Dermis blood vessel endothelial cell (primary cell): ENCODE measurements at regions not wholly inside any gene's neighbourhood (a gene's known extent, or its start where the extent isn't known, plus 50 kb on each side); places are given as distances from the start of the nearest gene placed in this dataset.

ENCODE experiments used
- DNase-seq: peaks from one replicate; pipeline ENCODE4 v3.0.0; 2010

DNA sequence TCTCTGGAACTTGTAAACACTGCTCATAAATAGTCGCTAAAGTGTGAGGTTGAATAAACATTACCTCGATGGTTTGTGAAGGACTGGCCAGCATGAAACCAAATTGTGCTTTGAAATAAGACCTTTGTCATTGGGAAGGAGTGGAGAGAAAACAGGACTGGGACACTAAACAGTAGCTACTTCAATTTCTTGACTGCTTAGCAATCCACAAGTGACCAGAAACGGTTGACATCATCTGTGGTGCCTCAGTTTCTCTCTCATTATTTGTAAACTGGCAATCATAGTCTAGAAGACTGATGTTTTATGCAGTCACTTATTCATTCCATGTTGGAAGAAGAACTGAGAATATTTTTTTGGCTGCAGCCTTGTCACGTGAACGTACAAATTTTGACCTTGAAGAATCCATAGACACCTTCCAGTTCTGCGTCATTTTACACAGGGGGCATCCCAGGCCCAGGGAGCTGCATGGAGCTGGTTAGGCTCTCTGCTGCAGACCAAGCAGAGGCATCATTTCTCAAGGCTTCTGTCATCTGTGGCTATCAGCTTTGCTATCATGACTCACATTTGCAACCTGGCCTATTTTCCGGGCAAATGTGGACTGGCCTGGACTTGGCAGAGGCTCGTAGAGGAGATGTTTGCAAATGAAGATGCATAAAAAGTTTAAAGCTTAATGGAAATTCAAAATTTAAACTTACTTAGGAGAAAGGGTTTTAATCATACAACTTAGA lies 391.8 kb downstream of the FGF9 start:
- DNase-seq: no peak

DNA sequence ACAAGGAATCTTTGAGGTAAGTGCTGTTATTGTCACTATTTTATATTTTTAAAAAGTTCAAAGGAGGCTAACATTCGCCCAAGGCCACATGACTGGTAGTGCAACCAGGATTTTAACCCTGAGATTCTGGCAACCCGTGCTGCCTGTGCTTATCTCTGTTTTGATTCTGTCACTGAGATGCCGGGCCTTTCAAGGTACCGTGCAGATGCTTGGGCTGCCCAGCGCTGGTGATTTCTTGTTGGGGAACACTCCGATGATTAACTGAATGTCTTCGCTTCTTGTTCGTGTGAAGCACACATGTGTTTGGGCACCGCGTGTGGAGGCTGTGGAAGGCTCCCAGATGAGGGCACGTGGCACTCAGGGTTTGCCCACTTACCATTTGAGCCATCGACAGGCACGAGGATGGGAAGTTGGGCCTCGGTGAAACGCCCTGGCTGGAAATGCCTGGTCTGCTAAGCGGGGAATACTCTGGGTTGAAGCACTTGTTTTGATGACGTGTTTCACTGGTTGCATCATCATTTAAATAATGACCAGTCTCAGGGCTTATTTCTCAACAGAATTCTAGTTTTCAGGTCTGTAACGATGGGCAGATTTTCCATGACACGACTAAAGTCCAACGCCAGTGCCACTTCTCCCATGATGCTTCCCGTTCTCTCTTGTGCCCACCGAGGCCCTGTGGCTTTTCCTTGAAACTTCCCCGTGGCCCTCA lies 392.7 kb downstream of the FGF9 start:
- DNase-seq: no peak

DNA sequence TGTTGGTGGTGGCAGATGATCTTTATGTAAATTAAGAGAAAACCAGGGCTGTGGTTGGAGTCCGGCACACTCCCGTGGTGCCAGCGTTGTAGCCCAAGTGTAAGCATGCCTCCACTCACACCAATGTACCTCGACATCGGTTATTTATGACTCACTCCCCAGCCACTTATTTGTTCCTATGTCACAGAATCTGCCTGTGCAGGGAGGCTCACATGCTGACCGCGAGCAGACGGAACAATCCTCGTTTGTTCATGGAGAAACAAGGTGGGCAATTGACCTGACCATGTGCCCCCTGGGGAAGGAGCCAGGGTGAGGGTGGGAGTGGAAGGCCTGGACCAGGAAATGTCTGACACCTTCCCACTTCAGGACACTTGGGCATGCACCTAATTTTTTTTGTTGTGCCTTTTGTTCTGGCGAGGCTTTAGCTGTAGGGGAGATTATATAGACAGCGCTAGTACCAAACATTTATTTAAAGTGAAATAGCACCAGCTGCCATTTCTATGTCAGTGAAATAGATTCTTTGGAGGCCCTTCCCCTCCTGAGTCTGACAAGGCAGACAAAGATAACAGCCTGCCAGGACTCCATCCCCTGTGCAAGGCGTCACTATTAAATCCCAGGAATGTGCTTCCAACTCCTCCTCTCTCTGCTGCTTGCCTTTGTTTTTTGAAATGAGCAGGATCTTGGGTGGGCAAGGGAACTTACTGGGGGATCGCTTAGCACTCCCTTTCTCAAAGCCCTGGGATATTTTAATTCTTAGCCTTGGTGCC lies 394.2 kb downstream of the FGF9 start:
- no peak for DNase-seq

DNA sequence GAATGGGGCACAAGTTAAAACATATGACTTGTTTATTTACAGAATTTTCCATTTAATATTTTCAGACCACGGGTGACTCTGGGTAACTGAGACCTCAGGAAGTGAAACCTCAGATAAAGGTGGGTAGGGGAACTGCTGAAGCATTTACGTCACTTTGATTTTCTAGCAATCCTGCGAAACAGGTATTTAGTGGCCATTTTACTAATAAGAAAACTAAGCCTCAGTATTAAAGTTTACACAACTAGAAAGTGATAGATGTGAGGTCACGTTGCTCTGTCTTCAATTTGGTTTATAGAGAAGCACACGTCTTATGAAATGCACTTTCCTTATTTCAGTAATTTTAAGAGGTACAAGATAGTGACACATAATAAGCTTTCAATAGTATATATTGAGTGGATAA lies 402.8 kb downstream of the FGF9 start:
- DNase-seq: no peak

DNA sequence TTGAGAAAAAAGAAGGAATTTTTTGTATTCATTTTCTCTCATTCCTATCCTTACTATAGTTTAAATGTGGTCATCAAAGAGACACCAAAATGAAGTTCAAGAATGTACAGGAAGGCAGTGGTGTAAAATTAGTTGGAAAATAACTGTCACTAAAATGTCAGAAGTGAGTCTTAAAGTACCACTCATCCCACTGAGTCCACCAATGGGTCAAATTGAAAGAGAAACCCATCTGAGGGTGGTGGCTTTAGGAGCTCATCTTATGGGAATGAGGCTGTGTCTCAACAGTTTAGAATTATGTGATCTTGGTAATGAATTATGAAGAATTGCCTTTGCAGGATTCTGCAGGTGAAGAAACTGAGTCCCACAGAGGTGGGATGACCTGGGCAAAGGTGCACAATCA lies 403.5 kb downstream of the FGF9 start:
- no peak for DNase-seq

DNA sequence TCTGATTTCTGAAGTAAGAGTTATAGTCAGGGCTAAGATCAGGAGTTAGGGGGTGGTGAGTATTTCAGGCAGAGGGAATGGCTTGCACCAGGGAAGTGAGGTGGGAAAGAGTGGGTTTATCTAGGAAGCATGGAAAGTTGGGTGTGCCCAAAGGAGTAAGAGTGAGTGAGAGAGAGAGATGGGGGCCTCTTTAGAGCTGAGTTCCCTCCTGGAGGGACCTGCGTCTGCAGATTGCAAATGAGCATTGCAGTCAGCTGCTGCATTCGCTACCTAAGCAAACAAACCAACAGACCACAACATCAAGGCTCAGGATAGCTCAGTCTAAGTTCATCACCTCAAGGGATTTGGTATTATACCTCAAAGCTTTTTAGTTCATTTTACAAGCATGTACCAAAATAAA lies 405.8 kb downstream of the FGF9 start:
- no peak for DNase-seq

DNA sequence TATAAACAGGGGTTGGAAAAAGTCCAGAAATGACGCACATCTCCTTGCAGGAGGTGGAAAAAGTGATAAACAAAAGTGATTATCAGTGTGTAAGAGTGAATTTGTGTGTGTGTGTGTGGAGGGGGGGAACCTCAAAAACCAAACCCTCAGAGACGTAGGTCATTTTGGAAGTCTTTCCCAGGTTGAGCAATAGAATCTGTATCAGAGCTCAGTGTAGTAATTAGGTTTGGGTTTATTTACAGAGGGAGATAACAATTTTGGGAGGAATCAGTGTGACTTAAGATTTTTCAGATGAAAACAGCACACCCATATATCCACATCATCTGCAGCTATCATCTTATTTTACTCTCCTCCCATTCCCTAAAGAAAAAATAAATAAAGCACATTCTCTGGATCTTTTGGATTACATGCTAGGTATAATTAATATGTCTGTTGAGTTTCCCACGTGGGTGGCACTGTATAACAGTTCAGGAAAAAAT lies 406.4 kb downstream of the FGF9 start:
- no peak for DNase-seq

DNA sequence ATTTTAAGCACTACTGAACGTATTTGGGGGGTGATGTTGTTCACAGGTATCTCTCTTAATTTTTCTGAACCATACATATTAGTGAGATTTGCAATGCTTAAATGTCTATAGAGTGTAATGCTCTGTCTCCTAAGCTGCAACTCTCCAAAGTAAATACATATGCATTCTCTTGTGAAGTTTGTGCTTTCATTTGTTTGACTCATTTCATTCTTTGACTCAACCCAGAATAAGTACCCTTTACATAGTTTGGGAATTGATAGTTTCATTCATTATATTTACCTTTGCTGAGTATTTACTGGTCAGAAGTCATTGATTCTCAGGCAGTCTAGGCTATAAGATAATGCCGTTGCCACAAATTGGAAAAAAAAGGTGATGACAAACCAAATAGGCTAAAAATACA lies 406.9 kb downstream of the FGF9 start:
- DNase-seq: no peak

DNA sequence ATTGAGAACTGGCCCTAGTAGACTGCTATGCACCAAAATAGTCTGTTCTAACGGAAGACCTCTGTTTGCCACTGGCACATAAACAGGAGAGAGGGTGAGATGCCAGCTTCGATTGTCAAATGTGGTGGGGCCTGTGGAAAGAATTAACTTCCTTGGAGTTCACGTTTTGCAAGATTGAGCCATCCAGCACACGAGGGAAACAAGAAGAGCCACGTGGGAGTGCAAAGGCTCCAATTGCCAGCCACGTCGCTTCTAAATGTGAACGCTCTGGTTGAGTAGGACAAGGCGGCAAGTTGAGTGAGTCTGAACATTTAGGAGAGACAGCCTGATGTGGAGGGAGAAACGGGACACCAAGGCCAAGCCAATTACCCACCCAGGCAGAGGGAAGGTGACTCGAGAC lies 409.1 kb downstream of the FGF9 start:
- no peak for DNase-seq

DNA sequence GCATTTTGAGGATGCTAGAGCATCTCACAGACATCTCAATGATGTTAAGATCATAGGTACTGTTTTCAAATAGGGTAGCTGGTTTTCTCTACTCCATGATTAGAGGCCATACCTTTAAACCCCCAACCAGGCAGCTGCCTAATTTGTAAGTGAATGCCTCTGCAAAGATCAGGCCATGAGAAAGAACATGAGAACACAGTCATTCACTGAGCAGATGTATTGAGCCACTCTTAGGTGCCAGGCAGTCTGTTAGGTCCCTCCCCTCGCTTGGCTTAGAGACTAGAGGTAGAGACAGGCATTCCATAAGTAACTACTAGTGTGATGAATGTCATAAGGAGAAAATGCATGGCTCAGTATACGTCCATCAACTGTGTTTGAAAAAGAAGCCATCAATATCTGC lies 410.0 kb downstream of the FGF9 start:
- DNase-seq: no peak

DNA sequence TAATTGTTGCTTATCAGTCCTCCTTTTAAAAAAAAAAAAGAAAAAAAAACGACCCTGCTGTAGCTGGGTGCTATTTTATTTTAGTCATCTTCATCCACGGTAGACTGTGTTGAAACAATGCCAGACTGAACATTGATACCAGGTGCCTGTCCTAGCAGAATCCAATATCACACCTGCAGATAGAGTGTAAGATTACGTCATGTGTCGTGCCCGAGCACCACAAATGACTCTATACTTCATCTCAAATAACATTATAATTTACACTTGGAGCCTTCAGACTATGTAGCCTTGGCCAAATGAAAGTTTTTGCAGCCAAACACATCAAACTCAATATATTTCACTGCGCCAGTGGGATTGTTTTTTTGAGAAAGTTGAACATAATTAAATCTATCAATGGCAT lies 410.6 kb downstream of the FGF9 start:
- no peak for DNase-seq

DNA sequence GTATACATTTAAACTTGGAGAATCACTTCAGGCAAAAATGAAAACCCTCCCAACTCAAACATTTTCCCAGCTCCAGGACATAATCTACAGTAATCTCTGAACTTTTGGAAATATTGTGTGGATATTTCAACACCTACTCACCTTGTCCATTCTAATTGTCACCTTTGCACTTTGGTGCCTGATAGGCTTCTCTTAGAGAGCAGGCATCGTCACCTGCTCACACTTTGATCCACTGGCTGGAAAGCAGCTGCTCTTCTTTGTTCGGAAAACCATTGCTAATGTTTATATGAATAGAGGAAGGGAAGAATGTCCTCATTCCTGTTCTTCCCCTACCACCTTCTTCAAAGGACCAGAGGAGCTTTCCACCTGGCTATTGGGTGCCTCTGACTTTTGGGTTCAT lies 411.2 kb downstream of the FGF9 start:
- no peak for DNase-seq

DNA sequence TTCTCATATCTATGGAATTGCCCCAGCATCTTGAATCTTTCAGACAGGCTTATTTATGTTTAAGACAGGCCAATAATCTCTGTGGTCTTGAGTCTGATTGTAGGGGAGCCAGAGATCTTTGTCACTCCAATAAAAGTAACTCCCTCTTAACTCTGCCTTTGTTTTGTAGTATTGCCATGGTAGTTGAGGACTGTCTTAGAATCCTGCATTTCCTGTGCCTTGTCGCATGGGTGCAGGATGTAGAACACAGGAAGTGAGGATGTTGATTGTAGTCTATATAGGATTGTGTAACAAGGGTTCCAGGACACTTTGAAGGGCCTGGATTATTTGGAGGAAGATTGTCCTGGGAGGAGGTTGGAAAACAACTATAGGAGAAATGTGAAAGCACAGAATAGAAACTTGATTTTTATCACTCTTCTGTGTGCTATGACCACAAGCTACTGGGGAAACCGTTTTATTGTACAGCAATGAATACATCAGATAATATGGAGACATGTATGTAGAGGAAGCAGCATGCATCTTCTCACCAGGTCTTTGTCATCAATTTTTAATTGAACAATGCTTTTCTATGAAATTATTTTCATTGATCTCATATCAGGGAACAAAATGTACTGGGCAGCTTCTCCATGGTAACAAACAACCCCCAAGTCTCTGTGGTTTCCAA lies 411.7 kb downstream of the FGF9 start:
- no peak for DNase-seq

DNA sequence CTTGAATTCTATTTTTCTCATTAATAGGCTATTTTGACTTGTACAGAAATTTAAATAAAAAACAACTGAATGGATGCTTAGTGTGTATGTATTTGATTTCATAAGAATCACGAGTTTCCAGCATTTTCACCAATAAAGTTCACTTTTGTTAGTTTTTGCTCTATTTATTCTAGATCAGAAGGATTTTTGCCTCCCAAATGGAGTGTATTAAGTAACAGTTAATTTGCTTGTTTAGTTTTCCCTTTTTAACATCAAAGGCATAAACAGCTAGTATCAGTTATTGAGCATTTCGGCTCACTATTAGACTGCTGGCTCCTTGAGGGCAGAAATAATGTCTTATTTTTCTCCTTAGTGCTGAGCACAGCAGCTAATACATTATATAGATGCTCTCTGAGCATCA lies 414.1 kb downstream of the FGF9 start:
- DNase-seq: no peak

DNA sequence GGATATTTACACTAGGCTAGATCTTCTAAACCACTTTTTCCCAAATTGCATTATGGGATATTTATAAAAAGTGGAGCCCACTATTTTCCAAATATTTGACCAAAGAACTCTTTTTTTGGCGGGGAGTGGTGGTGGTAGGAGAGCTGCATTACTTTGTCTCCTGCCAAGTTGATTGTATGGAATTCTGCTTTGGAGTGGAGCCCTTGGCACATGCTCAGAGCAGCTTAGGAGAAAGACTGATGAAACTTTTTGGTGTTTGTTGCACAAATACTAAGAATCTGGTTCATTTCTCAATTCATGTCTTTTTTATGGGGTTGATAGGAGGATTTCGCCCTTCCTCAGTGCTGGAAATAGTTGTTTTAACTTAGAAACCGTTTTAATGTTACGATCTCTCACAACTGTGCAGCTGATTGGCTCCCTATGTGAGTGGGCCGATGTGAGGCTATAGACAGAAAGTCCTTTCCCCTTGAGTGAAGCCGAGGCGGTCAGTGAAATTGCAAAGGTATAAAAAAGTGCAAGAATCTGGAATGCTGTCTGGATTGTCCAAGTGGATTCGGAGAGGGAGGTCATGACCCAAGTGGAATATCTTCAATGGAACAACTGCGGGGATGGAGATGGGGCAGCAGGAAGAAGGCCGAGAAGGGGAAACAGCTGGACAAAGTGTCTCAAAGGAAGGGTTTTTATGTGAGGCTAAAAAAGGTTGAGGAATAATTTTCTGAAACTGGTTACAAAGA lies 415.9 kb downstream of the FGF9 start:
- no peak for DNase-seq

DNA sequence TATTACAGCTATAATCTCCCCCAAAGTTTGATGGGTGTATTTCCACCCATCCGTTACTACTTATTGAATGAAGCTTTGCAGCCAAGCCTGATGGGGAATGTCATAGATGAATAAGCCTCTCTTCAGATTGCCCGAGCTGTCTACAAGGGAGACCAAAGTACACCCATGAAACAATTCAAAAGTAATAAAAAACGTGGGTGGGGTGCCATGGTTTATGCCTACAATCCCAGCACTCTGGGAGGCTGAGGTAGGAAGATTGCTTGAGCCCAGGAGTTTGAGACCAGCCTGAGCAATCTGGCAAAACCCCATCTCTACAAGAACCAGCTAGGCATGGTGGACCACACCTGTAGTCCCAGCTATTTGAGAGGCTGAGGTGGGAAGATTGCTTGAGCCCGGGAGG lies 419.2 kb downstream of the FGF9 start:
- DNase-seq: no peak

DNA sequence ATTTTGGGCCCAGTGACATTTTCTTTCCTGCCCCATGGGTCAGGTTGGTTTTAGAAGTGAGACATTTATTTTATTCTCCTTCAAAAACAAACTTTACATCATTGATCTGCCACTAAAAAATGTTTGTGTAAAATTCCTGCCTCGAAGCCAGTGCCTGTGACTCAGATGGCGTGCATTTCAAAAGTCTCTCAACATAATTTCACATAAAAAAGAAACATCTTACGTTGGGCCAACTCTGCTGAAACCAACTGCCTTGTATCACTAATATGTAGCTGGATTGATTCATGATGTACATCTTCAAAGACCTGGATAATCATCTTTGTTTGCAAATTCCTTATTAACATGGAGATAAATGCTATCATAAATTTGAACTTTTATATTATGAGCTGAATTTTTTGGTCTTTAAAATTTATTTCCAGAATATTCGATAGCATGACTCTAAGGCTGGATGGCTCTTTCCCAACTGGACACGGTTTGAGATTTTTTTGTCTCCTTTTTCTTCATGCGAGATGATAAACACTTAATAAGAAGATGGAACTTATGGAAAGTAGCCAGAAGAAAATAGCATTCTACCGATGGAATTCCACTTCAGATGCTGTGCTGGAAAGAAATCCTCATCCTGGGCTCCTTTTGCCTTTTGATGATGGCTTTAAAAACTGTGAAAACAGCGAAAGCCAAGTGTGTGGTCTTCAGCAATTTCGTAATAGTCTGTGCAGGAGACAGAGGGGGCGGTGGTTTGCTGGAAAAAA lies 420.5 kb downstream of the FGF9 start:
- DNase-seq: no peak

DNA sequence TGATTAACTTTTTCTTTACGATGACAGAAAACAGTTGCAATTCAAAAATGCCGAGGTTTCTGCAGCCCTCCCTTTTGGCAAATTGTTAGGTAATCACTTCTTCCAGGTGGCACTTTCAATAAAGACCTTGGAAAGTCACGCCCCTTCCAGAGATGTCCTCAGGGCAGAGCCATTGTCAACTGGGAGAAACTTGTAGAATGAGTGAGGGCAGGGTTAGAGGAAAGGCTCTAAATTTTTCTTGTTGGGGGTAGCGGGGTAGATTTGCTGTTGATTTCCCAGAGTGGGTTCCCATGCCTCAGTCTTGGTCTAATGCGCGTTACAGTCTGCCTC lies 421.1 kb downstream of the FGF9 start:
- DNase-seq: no peak

DNA sequence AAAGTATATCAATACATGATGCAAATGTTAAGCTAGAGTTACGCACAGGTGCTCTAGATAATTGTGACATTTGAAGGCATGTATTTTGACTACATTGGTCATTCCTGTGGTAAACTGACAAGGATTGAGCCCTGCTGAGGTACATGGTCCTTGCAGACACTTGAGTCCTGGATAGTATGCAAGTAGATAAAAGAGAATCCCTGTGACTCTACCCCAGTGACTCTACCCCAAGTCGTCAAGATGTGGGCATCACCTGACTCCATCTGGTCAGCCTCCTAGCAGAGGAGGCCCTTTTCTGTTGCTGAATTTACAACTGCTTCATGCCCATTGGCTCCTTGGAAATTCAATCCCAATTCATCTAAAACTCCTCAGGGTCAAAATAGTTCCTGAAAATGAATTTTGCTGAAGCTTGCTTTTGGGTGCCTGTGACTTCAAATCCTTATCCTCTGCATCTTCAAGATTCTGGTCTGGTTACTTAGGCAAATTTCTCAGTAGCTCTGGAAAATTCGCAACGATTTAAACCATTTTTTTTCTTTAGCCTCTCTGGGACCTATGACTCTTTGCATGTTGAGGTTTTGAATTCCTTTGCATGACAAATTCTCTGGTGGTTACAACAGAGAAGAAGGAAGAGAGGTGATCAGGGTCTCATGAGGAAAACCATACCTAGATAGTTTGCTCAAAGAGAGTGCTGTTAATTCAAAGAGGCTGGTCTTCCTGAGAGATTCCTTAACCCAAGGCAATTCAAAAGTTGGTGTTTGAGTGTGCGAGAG lies 422.1 kb downstream of the FGF9 start:
- DNase-seq: no peak

DNA sequence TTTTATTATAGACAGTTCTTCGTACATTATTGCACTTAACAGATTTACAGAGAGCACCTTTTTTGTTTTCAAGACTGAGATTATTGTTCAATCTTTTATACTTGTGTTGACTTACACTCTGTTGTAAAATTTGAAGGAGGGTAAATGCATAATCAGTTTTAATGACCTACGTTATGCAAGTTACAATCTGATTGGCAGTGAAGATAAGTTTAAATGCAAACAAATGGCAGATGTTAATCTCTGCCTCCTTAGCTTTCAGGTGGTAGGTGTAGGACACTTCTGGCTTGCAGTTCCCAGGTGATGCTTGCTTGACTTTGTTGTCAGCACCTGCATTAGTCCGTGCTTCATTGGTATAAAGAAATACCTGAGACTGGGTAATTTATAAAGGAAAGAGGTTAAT lies 424.9 kb downstream of the FGF9 start:
- no peak for DNase-seq

DNA sequence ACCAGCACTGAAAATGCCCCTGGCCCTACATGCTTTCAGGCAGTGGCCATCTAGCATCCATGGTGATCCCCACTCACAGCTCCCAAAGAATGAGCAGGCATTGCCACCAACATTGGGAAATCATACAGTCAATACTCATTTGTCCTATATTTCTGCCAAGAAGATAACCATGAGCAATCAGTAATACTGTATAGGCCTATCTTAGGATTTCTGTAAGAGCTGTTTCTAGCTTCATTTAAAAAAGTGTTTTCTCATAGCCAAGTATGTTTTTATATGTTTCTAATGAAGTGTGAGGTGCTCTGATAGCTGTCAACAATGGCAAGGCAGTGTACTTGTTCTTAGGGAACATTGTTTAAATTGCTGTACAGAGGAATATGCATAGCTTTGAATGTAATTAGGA lies 428.7 kb downstream of the FGF9 start:
- DNase-seq: no peak
